ENCODE measurements at regions not wholly inside any gene's neighbourhood (a gene's known extent, or its start where the extent isn't known, plus 50 kb on each side); places are given as distances from the start of the nearest gene placed in this dataset.
"Not testable (repeated sequence)": the region's sequence is repeated elsewhere in the genome, so short reads cannot be mapped to it uniquely, and the experiment has no call there.

DNA sequence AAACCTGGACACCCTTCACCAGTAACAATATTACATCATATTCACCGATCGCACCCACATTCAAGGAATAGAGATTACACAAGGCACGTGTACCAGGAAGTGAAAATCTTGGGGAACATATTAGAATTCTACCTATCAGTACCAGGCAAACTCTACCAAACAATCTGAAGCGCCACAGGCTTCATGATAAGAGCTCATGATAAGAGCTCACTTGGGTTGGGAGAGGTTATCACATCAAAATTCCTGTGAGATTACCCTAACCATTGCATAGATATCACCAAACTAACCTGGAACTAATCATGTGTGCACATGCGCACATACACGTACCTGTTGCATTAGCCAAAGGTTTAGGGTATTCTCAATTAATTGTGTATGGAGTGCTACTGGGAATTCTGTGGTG, 1861.3 kb downstream of the PCDH9 start:
- no peak for DNase-seq
- intact Hi-C loops (cut with DNase I, micrococcal nuclease) = no loop called here
- H3K9me3 ChIP-seq = peaks cover 45% of the 10 kb centered on the region
- ATAC-seq = no peak
- TF ChIP-seq, protein P1, sequence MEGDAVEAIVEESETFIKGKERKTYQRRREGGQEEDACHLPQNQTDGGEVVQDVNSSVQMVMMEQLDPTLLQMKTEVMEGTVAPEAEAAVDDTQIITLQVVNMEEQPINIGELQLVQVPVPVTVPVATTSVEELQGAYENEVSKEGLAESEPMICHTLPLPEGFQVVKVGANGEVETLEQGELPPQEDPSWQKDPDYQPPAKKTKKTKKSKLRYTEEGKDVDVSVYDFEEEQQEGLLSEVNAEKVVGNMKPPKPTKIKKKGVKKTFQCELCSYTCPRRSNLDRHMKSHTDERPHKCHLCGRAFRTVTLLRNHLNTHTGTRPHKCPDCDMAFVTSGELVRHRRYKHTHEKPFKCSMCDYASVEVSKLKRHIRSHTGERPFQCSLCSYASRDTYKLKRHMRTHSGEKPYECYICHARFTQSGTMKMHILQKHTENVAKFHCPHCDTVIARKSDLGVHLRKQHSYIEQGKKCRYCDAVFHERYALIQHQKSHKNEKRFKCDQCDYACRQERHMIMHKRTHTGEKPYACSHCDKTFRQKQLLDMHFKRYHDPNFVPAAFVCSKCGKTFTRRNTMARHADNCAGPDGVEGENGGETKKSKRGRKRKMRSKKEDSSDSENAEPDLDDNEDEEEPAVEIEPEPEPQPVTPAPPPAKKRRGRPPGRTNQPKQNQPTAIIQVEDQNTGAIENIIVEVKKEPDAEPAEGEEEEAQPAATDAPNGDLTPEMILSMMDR (IDR thresholded peaks at IDR 0.05) = no peak
- no peaks in the 10 kb centered on the region for H3K36me3 ChIP-seq (ENCODE audit: low read depth)
- H3K4me3 ChIP-seq = no peak overlapping the region
- no peaks in the 10 kb centered on the region for H3K4me1 ChIP-seq (ENCODE audit: low read depth)

DNA sequence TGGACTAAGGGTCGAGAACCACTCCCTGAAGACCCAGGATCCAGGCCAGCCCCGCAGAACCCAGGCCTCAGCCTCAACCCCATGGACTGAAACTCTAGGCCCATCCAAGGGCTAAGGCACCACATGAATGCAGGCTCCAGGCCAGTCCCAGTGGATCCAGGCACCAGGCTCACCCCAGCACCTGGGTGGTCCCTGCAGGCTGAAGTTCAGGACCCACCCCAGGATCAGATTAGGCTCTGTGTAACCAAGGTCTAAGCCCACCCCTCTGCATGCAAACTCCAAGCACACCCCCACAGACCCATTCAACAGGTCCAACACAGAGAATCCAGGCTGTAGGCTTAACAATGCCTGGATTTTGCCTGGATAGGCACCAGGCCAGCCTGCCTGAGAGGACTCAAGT, 1876.2 kb downstream of the PCDH9 start:
- intact Hi-C loops (cut with DNase I, micrococcal nuclease) = no loop called here
- H3K36me3 ChIP-seq (ENCODE audit: low read depth) = no peaks in the 10 kb centered on the region
- ATAC-seq (no peak), DNase-seq (no peak)
- no peak overlapping the region for H3K4me3 ChIP-seq
- TF ChIP-seq, protein P1 (IDR thresholded peaks at IDR 0.05) = no peak
- H3K9me3 ChIP-seq = peaks cover 40% of the 10 kb centered on the region
- no peaks in the 10 kb centered on the region for H3K4me1 ChIP-seq (ENCODE audit: low read depth)

DNA sequence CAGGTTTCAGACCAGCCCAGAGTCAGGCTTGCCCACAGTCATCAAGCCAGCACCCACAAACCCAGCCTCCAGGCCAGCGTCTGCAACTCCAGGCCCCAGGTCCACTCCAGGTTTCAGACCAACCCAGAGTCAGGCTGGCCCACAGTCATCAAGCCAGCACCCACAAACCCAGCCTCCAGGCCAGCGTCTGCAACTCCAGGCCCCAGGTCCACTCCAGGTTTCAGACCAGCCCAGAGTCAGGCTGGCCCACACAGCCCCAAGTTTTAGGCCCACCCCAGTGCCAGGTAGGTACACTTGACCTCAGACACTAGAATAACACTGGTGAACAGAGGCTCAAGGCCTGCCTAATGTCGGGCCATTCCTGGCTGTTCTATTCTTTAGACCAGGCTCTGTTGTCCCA, 1877.0 kb downstream of the PCDH9 start:
- DNase-seq; H3K36me3 ChIP-seq (ENCODE audit: low read depth); intact Hi-C loops (cut with DNase I, micrococcal nuclease); H3K4me3 ChIP-seq; ATAC-seq; H3K4me1 ChIP-seq (ENCODE audit: low read depth): not testable (repeated sequence)
- peaks cover 40% of the 10 kb centered on the region for H3K9me3 ChIP-seq

DNA sequence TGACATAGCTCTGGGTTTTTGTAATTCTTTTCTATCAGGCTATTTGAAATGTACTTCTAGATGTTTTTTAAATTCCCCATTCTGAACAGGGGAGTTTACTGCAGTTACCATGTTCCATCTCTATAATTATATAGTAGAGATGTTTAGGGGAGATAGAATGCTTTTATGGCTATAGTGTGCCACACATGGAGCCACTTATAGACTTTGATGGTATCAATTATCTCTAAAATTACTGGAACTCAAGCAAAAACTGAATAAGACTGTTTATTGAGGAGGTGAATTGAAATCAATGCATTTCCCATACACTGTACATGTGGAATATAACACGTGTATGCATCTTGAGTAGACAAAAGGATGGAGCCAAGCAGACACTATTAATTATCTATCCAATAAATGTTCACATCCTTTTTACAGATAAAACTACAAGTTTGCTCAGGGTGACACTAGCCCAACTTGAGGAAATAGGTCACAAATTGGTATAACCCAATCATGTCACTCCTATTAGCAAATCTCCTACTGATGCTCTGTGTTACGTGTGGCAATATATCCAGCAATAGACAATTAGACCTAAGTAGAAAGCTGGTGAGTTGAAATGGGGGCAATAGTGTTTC, 1882.6 kb downstream of the PCDH9 start:
- no peak for DNase-seq
- intact Hi-C loops (cut with DNase I, micrococcal nuclease) = no loop called here
- ATAC-seq = no peak
- Histone ChIP-seq H3K4me3 (no peak overlapping the region), H3K4me1 (ENCODE audit: low read depth) (no peaks in the 10 kb centered on the region), H3K9me3 (peaks cover 19% of the 10 kb centered on the region), H3K36me3 (ENCODE audit: low read depth) (no peaks in the 10 kb centered on the region)
- TF ChIP-seq, protein P1 (IDR thresholded peaks at IDR 0.05) = no peak

DNA sequence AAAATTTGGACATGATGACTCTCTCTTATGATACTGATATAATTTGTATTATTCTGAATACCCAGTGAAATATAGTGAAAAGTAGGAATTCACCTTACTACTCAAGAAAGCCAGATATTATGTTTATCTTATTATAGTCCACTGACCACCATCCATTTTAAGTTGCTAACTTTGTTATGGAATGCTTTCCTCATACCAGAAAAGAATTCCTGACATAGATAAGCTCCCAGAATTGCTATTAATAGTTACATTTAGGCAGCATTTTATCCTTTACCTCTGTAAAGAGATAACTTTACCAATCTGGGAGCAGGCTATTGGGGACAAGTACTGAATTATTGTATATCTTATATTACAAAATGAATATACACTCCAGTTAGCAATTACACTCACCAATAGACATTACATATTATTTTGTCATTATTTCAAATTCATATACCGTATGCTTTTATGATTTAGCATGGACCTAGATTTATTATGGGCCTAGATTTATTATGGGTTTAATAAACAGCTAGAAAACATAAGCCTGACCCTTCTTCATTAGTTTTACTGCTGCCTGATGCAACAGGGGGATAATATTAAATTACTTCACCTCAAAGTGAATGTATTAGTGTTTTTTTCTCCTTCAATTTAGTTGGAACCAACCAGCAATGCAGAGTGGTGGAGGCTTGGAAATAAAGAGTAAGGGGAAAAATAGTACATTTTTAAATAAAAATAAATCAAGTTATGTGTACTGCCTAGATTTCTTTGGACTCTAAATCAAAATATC, 1886.1 kb downstream of the PCDH9 start:
- Histone ChIP-seq H3K4me1 (ENCODE audit: low read depth) (no peaks in the 10 kb centered on the region), H3K9me3 (peaks cover 8% of the 10 kb centered on the region), H3K4me3 (no peak overlapping the region), H3K36me3 (ENCODE audit: low read depth) (no peaks in the 10 kb centered on the region)
- DNase-seq = no peak
- TF ChIP-seq, protein P1 (IDR thresholded peaks at IDR 0.05) = no peak
- intact Hi-C loops (cut with DNase I, micrococcal nuclease) = no loop called here
- ATAC-seq = no peak

DNA sequence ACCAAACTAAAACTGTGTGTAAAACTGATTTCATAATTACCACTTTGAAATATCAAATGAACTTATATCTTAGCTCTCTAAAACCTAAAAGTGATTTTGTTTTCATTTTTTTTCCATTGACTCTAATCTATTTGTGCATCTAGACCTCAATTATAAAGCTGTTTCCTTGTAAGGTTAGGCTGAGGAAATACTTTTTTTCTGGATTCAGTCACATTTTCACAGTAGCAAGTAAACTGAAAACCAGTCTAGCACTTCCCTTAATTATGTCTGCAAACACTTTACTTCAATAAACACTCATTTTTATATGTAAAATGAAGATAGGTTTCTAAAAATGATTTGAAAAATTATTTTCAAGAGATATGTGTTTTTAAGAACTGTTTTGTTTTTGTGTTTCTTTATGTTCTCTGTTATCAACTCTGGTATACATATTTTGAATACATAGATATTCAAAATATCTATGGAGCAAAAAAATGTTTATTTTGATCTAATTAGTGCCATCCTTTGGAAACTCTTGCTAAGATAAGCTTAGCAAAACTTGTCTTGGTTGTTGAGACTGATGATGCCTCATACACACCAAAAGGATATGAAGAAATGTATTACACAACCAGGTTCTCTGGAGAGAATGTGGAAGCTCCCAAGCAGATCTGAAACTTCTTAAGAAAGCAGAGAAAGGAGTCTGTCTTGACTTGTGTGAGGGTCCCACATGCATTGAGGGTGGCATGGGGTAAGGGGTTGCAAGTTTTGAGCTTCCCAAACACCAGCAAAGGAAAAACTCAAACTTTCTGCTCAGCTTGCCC, 1887.4 kb downstream of the PCDH9 start:
- Histone ChIP-seq H3K9me3 (peaks cover 8% of the 10 kb centered on the region), H3K4me3 (no peak overlapping the region), H3K4me1 (ENCODE audit: low read depth) (no peaks in the 10 kb centered on the region), H3K36me3 (ENCODE audit: low read depth) (no peaks in the 10 kb centered on the region)
- ATAC-seq (no peak), DNase-seq (no peak)
- intact Hi-C loops (cut with DNase I, micrococcal nuclease) = no loop called here
- TF ChIP-seq, protein P1 (IDR thresholded peaks at IDR 0.05) = no peak

Data from mucosa of descending colon (tissue), 3 donors.